H9 (cell line): ENCODE measurements at regions not wholly inside any gene's neighbourhood (a gene's known extent, or its start where the extent isn't known, plus 50 kb on each side); places are given as distances from the start of the nearest gene placed in this dataset.

ENCODE experiments used
- DNase-seq: peaks from one replicate; pipeline ENCODE4 v3.0.0-alpha.2; 2017
- H2AFZ ChIP-seq: one replicate; pipeline ENCODE4 v1.6.1; 2013; ENCODE audit warnings: mild to moderate bottlenecking, low read length, control low read depth, moderate library complexity
- H2AK5ac ChIP-seq: 2 replicates; pipeline ENCODE4 v1.6.1; 2013; ENCODE audit warnings: low read length, control low read depth, mixed read lengths; ENCODE audit not compliant: insufficient read length
- H2BK120ac ChIP-seq: one replicate; pipeline ENCODE4 v1.6.1; 2013; ENCODE audit warnings: low read depth, mild to moderate bottlenecking, low read length, control low read depth, inconsistent platforms; ENCODE audit not compliant: poor library complexity, severe bottlenecking
- H2BK12ac ChIP-seq: 2 replicates; pipeline ENCODE4 v1.6.1; 2013; ENCODE audit warnings: low read length, control low read depth, mixed read lengths, low read depth; ENCODE audit not compliant: insufficient read length
- H2BK15ac ChIP-seq: 2 replicates; pipeline ENCODE4 v1.6.1; 2013; ENCODE audit warnings: low read depth, low read length, control low read depth
- H2BK20ac ChIP-seq: one replicate; pipeline ENCODE4 v1.6.1; 2013; ENCODE audit warnings: low read depth, mild to moderate bottlenecking, low read length, control low read depth, inconsistent platforms; ENCODE audit not compliant: poor library complexity, severe bottlenecking
- H2BK5ac ChIP-seq: 2 replicates; pipeline ENCODE4 v1.6.1; 2013; ENCODE audit warnings: low read length, control low read depth, mixed read lengths; ENCODE audit not compliant: insufficient read length
- H3K14ac ChIP-seq: 2 replicates; pipeline ENCODE4 v1.6.1; 2013; ENCODE audit warnings: low read length, control low read depth; ENCODE audit not compliant: insufficient read depth
- H3K18ac ChIP-seq: 2 replicates; pipeline ENCODE4 v1.6.1; 2013; ENCODE audit warnings: low read depth, mild to moderate bottlenecking, mixed read lengths, low read length, control low read depth; ENCODE audit not compliant: insufficient read length
- H3K23ac ChIP-seq: 2 replicates; pipeline ENCODE4 v1.6.1; 2013; ENCODE audit warnings: low read length, control low read depth, mixed read lengths, low read depth; ENCODE audit not compliant: insufficient read length
- H3K23me2 ChIP-seq: 2 replicates; pipeline ENCODE4 v1.6.1; 2013; ENCODE audit warnings: low read depth, mild to moderate bottlenecking, mixed read lengths, low read length, control low read depth; ENCODE audit not compliant: insufficient read length, poor library complexity, severe bottlenecking
- H3K27ac ChIP-seq: 2 replicates; pipeline ENCODE4 v1.5.1; 2013; ENCODE audit warnings: low read length, control low read depth, mixed read lengths, low read depth; ENCODE audit not compliant: insufficient read length
- H3K27me3 ChIP-seq: 2 replicates; pipeline ENCODE4 v1.6.1; 2013; ENCODE audit warnings: low read length, control low read depth, inconsistent platforms; ENCODE audit not compliant: insufficient read depth
- H3K4ac ChIP-seq: 2 replicates; pipeline ENCODE4 v1.6.1; 2013; ENCODE audit warnings: low read depth, mild to moderate bottlenecking, control low read depth, inconsistent platforms, low read length, moderate library complexity
- H3K4me1 ChIP-seq: 2 replicates; pipeline ENCODE4 v1.6.1; 2013; ENCODE audit warnings: low read length, control low read depth, inconsistent platforms; ENCODE audit not compliant: insufficient read depth
- H3K4me2 ChIP-seq: 2 replicates; pipeline ENCODE4 v1.6.1; 2013; ENCODE audit warnings: low read length, control low read depth, mixed read lengths; ENCODE audit not compliant: insufficient read length, insufficient read depth
- H3K56ac ChIP-seq: 2 replicates; pipeline ENCODE4 v1.6.1; 2013; ENCODE audit warnings: low read depth, mild to moderate bottlenecking, mixed read lengths, low read length, control low read depth; ENCODE audit not compliant: insufficient read length
- H3K79me1 ChIP-seq: 2 replicates; pipeline ENCODE4 v1.6.1; 2013; ENCODE audit warnings: low read depth, mild to moderate bottlenecking, moderate library complexity, low read length, control low read depth, inconsistent platforms; ENCODE audit not compliant: insufficient read depth, poor library complexity, severe bottlenecking
- H3K79me2 ChIP-seq: 2 replicates; pipeline ENCODE4 v1.6.1; 2013; ENCODE audit warnings: low read length, control low read depth, inconsistent platforms; ENCODE audit not compliant: insufficient read depth
- H3K9ac ChIP-seq: 2 replicates; pipeline ENCODE4 v1.6.1; 2013; ENCODE audit warnings: low read length, control low read depth, mixed read lengths; ENCODE audit not compliant: insufficient read length; ENCODE audit errors: extremely low read depth
- H3K9me3 ChIP-seq: one replicate; pipeline ENCODE4 v1.6.1; 2013; ENCODE audit warnings: low read depth, low read length, inconsistent platforms; ENCODE audit not compliant: control insufficient read depth
- H3T11ph ChIP-seq: one replicate; pipeline ENCODE4 v1.6.1; 2013; ENCODE audit warnings: mild to moderate bottlenecking, low read length, control low read depth, inconsistent platforms
- H4K20me1 ChIP-seq: one replicate; pipeline ENCODE4 v1.6.1; 2013; ENCODE audit not compliant: control insufficient read depth, insufficient read length, insufficient read depth
- H4K5ac ChIP-seq: 2 replicates; pipeline ENCODE4 v1.6.1; 2013; ENCODE audit warnings: low read depth, mild to moderate bottlenecking, mixed read lengths, low read length, control low read depth; ENCODE audit not compliant: insufficient read length
- H4K8ac ChIP-seq: replicated peaks from 2 replicates; pipeline ENCODE4 v1.6.1; 2013; ENCODE audit warnings: low read length, control low read depth, mixed read lengths, low read depth; ENCODE audit not compliant: insufficient read length
- H4K91ac ChIP-seq: 2 replicates; pipeline ENCODE4 v1.6.1; 2013; ENCODE audit warnings: low read depth, mild to moderate bottlenecking, moderate library complexity, mixed read lengths, low read length, control low read depth; ENCODE audit not compliant: insufficient read length
- H3K27ac Mint-ChIP-seq, 3 experiments: 2 replicates in 2 of 3; 3 replicates in 1 of 3; pipeline ENCODE4 v1.8.0; 2020 to 2021; ENCODE audit warnings: mixed read lengths in 3 of 3, mild to moderate bottlenecking in 1 of 3, moderate library complexity in 1 of 3
- H3K27me3 Mint-ChIP-seq: 2 replicates; pipeline ENCODE4 v1.8.0; 2021; ENCODE audit warnings: low read depth, mild to moderate bottlenecking, moderate library complexity, mixed read lengths
- H3K36me3 Mint-ChIP-seq, 3 experiments: 2 replicates in 2 of 3; 3 replicates in 1 of 3; pipeline ENCODE4 v1.8.0; 2020 to 2021; ENCODE audit warnings: low read depth in 3 of 3, mixed read lengths in 3 of 3; ENCODE audit not compliant: insufficient read depth in 1 of 3
- H3K4me1 Mint-ChIP-seq, 2 experiments: 2 replicates each; pipeline ENCODE4 v1.8.0; 2020; ENCODE audit warnings: mixed read lengths in 2 of 2
- H3K4me3 Mint-ChIP-seq, 2 experiments: 2 replicates in 1 of 2; 3 replicates in 1 of 2; pipeline ENCODE4 v1.8.0; 2020 to 2021; ENCODE audit warnings: mild to moderate bottlenecking in 2 of 2, mixed read lengths in 2 of 2, moderate library complexity in 1 of 2
- H3K9me3 Mint-ChIP-seq, 2 experiments: 2 replicates in 1 of 2; 3 replicates in 1 of 2; pipeline ENCODE4 v1.8.0; 2020; ENCODE audit warnings: mild to moderate bottlenecking in 2 of 2, mixed read lengths in 2 of 2, moderate library complexity in 1 of 2
- WGBS: extraction: QIAGEN DNeasy Blood & Tissue Kit; methylation state at CpG from one replicate; pipeline ENCODE4 v1.1.7; 2013; ENCODE audit warnings: missing lambda C conversion rate, low lambda C conversion rate, mixed read lengths; ENCODE audit not compliant: insufficient read length; ENCODE audit errors: extremely low coverage; 5-methylcytosine and 5-hydroxymethylcytosine counted together
- TF ChIP-seq, protein P1 (sequence below): fragments of 200-600 bp; sonication (generic); conservative IDR thresholded peaks from 3 replicates; pipeline ENCODE4 v1.8.0; 2021; ENCODE audit warnings: antibody characterized with exemption, mild to moderate bottlenecking

- Mint-ChIP-seq H3K4me3 (no peak overlapping the region), H3K27ac (no peak overlapping the region), H3K36me3 (peaks cover 0 to 3% (median 0%) of the 10 kb centered on the region in 3 experiments; a peak in 1 of 7 replicates), H3K9me3 (no peaks in the 10 kb centered on the region), H3K4me1 (no peaks in the 10 kb centered on the region), H3K27me3 (no peaks in the 10 kb centered on the region)
- no peak overlapping the region for H3K9ac ChIP-seq
- H4K20me1 ChIP-seq = no peaks in the 10 kb centered on the region
- H2BK120ac ChIP-seq = no peak overlapping the region
- no peak overlapping the region for H2AK5ac ChIP-seq
- H2BK15ac ChIP-seq = no peak overlapping the region
- H3T11ph ChIP-seq = no peak overlapping the region
- H3K23me2 ChIP-seq = no peaks in the 10 kb centered on the region
- H2BK12ac ChIP-seq = no peak overlapping the region
- no peak overlapping the region for H3K18ac ChIP-seq
- H3K79me1 ChIP-seq = no peaks in the 10 kb centered on the region
- H3K27me3 ChIP-seq = no peaks in the 10 kb centered on the region
- no peak overlapping the region for H4K5ac ChIP-seq
- no peak overlapping the region for H3K23ac ChIP-seq
- no peaks in the 10 kb centered on the region for H3K79me2 ChIP-seq
- H3K14ac ChIP-seq = no peak overlapping the region
- no peak overlapping the region for H3K4ac ChIP-seq
- no peak overlapping the region for H4K91ac ChIP-seq
- no peaks in the 10 kb centered on the region for H3K4me1 ChIP-seq
- H2BK5ac ChIP-seq = no peak overlapping the region
- no peak overlapping the region for H3K4me2 ChIP-seq
- no CpG with 5 or more reads among the region's 2 CpGs for WGBS
- H2AFZ ChIP-seq = no peak overlapping the region
- no peak for DNase-seq
- no peaks in the 10 kb centered on the region for H3K9me3 ChIP-seq
- H3K27ac ChIP-seq = no peak overlapping the region
- H2BK20ac ChIP-seq = no peak overlapping the region
- H4K8ac ChIP-seq = no peak overlapping the region
- TF ChIP-seq, protein P1, sequence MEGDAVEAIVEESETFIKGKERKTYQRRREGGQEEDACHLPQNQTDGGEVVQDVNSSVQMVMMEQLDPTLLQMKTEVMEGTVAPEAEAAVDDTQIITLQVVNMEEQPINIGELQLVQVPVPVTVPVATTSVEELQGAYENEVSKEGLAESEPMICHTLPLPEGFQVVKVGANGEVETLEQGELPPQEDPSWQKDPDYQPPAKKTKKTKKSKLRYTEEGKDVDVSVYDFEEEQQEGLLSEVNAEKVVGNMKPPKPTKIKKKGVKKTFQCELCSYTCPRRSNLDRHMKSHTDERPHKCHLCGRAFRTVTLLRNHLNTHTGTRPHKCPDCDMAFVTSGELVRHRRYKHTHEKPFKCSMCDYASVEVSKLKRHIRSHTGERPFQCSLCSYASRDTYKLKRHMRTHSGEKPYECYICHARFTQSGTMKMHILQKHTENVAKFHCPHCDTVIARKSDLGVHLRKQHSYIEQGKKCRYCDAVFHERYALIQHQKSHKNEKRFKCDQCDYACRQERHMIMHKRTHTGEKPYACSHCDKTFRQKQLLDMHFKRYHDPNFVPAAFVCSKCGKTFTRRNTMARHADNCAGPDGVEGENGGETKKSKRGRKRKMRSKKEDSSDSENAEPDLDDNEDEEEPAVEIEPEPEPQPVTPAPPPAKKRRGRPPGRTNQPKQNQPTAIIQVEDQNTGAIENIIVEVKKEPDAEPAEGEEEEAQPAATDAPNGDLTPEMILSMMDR = no peak
- no peak overlapping the region for H3K56ac ChIP-seq
Measured at GRCh38 chr2:48009256-48009655, 103.0 kb upstream of the FBXO11 start.
